HCT116 (cell line): ENCODE measurements at regions not wholly inside any gene's neighbourhood (a gene's known extent, or its start where the extent isn't known, plus 50 kb on each side); places are given as distances from the start of the nearest gene placed in this dataset.

Source experiments
- ATAC-seq: fragments of 200-7000 bp; cut with Tn5 transposase; 2 replicates; pipeline ENCODE4 v1.9.1; 2020; ENCODE audit warnings: mild to moderate bottlenecking, moderate library complexity
- BruUV-seq: library from RNA; stranded (reverse); fragments of 400-500 nt; replicated peaks from 2 replicates; lab custom pipeline; 2021; lab: Mats Ljungman, UMichigan
- CTCF ChIA-PET: fragments of 300-600 bp; sonication (Branson Sonifier 250); formaldehyde crosslinking; loops from one replicate; lab custom pipeline; 2021; ENCODE audit warnings: antibody characterized with exemption; lab: Charles Lee
- POLR2A ChIA-PET: fragments of 300-600, 350-600 bp; sonication (Branson Sonifier 250); formaldehyde crosslinking; loops from one replicate; lab custom pipeline; 2021; ENCODE audit warnings: antibody characterized with exemption; lab: Charles Lee
- RAD21 ChIA-PET, 2 experiments: fragments of 300-600 bp; sonication (Branson Sonifier 250); formaldehyde crosslinking; loops; one replicate each; lab custom pipeline; 2023; ENCODE audit warnings: low total read pairs in 2 of 2; ENCODE audit not compliant: uncharacterized antibody in 2 of 2, unreplicated experiment in 2 of 2, low non-redundant PET in 1 of 2; lab: Charles Lee
- DNase-seq: peaks from one replicate; pipeline ENCODE4 v3.0.0-alpha.2; 2010; ENCODE audit warnings: low read depth, low spot score
- H2AFZ ChIP-seq: fragments of 200-600 bp; shearing (Covaris generic), sonication (generic); 2 replicates; pipeline ENCODE4 v1.6.1; 2017; ENCODE audit warnings: low read depth, mixed run types, mixed read lengths, antibody characterized with exemption, low read length; ENCODE audit not compliant: poor library complexity, severe bottlenecking
- H3K27ac ChIP-seq: 2 replicates; pipeline ENCODE4 v1.5.1; 2012; ENCODE audit warnings: low read depth, low read length
- H3K27me3 ChIP-seq: fragments of 200-600 bp; sonication (generic); 2 replicates; pipeline ENCODE4 v1.6.1; 2016; ENCODE audit warnings: mixed run types, low read length, mixed read lengths; ENCODE audit not compliant: insufficient read depth
- H3K36me3 ChIP-seq, 2 experiments: fragments of 200-500 bp in 1 of 2; fragments of 200-600 bp in 1 of 2; sonication (Bioruptor generic) in 1 of 2; sonication (generic) in 1 of 2; 2 replicates each; pipeline versions ENCODE4 v1.5.1 to v1.6.1; 2014 to 2016; ENCODE audit warnings: low read length in 2 of 2, inconsistent platforms in 1 of 2, mixed read lengths in 1 of 2, mixed run types in 1 of 2; ENCODE audit not compliant: insufficient read depth in 2 of 2, control insufficient read depth in 1 of 2
- H3K4me1 ChIP-seq, 2 experiments: fragments of 200-600 bp in 1 of 2; sonication (generic) in 1 of 2; 2 replicates each; pipeline versions ENCODE4 v1.5.1 to v1.6.1; 2012 to 2017; ENCODE audit warnings: low read length in 2 of 2, inconsistent platforms in 1 of 2, mild to moderate bottlenecking in 1 of 2, mixed read lengths in 1 of 2, mixed run types in 1 of 2, moderate library complexity in 1 of 2; ENCODE audit not compliant: insufficient read depth in 2 of 2, control insufficient read depth in 1 of 2
- H3K4me2 ChIP-seq: fragments of 200-600 bp; sonication (generic); 2 replicates; pipeline ENCODE4 v1.6.1; 2017; ENCODE audit warnings: mixed run types, low read length, mixed read lengths
- H3K4me3 ChIP-seq, 2 experiments: fragments of 200-600 bp in 1 of 2; sonication (generic) in 1 of 2; replicated peaks in 1 of 2; 2 replicates each; pipeline ENCODE4 v1.5.1; 2011 to 2016; ENCODE audit warnings: low read length in 2 of 2, control low read depth in 1 of 2, low read depth in 1 of 2, mild to moderate bottlenecking in 1 of 2, mixed read lengths in 1 of 2, mixed run types in 1 of 2
- H3K79me2 ChIP-seq: fragments of 200-600 bp; sonication (generic); 2 replicates; pipeline ENCODE4 v1.6.1; 2017; ENCODE audit warnings: mild to moderate bottlenecking, mixed run types, low read length, moderate library complexity, mixed read lengths; ENCODE audit not compliant: insufficient read depth
- H3K9ac ChIP-seq: fragments of 200-600 bp; sonication (generic); 2 replicates; pipeline ENCODE4 v1.6.1; 2016; ENCODE audit warnings: low read length, mixed read lengths
- H3K9me2 ChIP-seq: fragments of 200-600 bp; sonication (generic), shearing (Covaris generic); 2 replicates; pipeline ENCODE4 v1.6.1; 2017; ENCODE audit warnings: mixed run types, mild to moderate bottlenecking, moderate library complexity; ENCODE audit not compliant: insufficient read depth
- H3K9me3 ChIP-seq, 2 experiments: fragments of 200-500 bp in 1 of 2; fragments of 200-600 bp in 1 of 2; sonication (Bioruptor generic) in 1 of 2; sonication (generic) in 1 of 2; 2 replicates each; pipeline ENCODE4 v1.6.1; 2014 to 2017; ENCODE audit warnings: low read length in 2 of 2, mixed read lengths in 2 of 2, inconsistent platforms in 1 of 2, low read depth in 1 of 2, mild to moderate bottlenecking in 1 of 2, mixed run types in 1 of 2, moderate library complexity in 1 of 2; ENCODE audit not compliant: control insufficient read depth in 1 of 2, insufficient read depth in 1 of 2
- H4K20me1 ChIP-seq: fragments of 200-600 bp; sonication (generic), shearing (Covaris generic); 2 replicates; pipeline ENCODE4 v1.6.1; 2017; ENCODE audit warnings: mixed run types, mild to moderate bottlenecking, moderate library complexity; ENCODE audit not compliant: insufficient read depth
- ATF3 ChIP-seq: IDR thresholded peaks from 2 replicates; pipeline ENCODE4 v1.6.1; 2012
- CBX3 ChIP-seq: IDR thresholded peaks from 2 replicates; pipeline ENCODE4 v1.6.1; 2012; ENCODE audit warnings: low read depth
- EZH2phosphoT487 ChIP-seq: fragments of 200-600 bp; IDR thresholded peaks from 2 replicates; pipeline ENCODE4 v1.6.1; 2018; ENCODE audit warnings: antibody characterized with exemption, borderline replicate concordance
- FOSL1 ChIP-seq: IDR thresholded peaks from 2 replicates; pipeline ENCODE4 v1.6.1; 2012; ENCODE audit warnings: low read depth
- JUND ChIP-seq: IDR thresholded peaks from 2 replicates; pipeline ENCODE4 v1.6.1; 2012
- REST ChIP-seq: IDR thresholded peaks from 2 replicates; pipeline ENCODE4 v1.6.1; 2012; ENCODE audit warnings: low read depth
- SRF ChIP-seq: IDR thresholded peaks from 2 replicates; pipeline ENCODE4 v1.6.1; 2012; ENCODE audit warnings: low read depth
- YY1 ChIP-seq: IDR thresholded peaks from 2 replicates; pipeline ENCODE4 v1.6.1; 2011; ENCODE audit warnings: low read length, low read depth, moderate library complexity, mild to moderate bottlenecking; ENCODE audit not compliant: insufficient replicate concordance; ENCODE audit errors: extremely low read depth
- ZBTB33 ChIP-seq: IDR thresholded peaks from 2 replicates; pipeline ENCODE4 v1.6.1; 2011; ENCODE audit warnings: mild to moderate bottlenecking, low read length, moderate library complexity; ENCODE audit not compliant: insufficient replicate concordance; ENCODE audit errors: extremely low read depth
- intact Hi-C: fragments of 100-400 bp; cut with micrococcal nuclease; formaldehyde crosslinking; loops from 2 replicates; pipeline ENCODE4 v1.10.0; 2022

GRCh38 chr6:169088762-169089161 is 164.9 kb downstream of the THBS2 start:
- Histone ChIP-seq H3K4me3 (no peak overlapping the region), H3K4me1 (peaks cover 0 to 12% of the 10 kb centered on the region in 2 experiments; a peak in 1 of 4 replicates), H3K27ac (no peak overlapping the region), H3K9ac (no peak overlapping the region), H3K9me3 (peaks cover 5 to 7% of the 10 kb centered on the region in 2 experiments; a peak in 2 of 4 replicates), H4K20me1 (no peaks in the 10 kb centered on the region), H3K27me3 (no peaks in the 10 kb centered on the region), H3K4me2 (no peak overlapping the region), H3K9me2 (no peaks in the 10 kb centered on the region), H3K36me3 (no peaks in the 10 kb centered on the region), H2AFZ (no peak overlapping the region), H3K79me2 (no peaks in the 10 kb centered on the region)
- BruUV-seq = no TSS peak
- POLR2A ChIA-PET = no interaction called here
- intact Hi-C loops = no loop called here
- ATAC-seq (no peak), DNase-seq (no peak)
- TF ChIP-seq REST = no peak
- CTCF ChIA-PET = no interaction called here
- RAD21 ChIA-PET = no interaction called here

GRCh38 chr6:169087443-169088041 is 166.1 kb downstream of the THBS2 start:
- H3K36me3 ChIP-seq = no peaks in the 10 kb centered on the region
- no peaks in the 10 kb centered on the region for H3K27me3 ChIP-seq
- DNase-seq = no peak
- intact Hi-C loops = no loop called here
- ChIA-PET CTCF (no interaction called here), RAD21 (no interaction called here), POLR2A (no interaction called here)
- H3K4me2 ChIP-seq = no peak overlapping the region
- no peak overlapping the region for H2AFZ ChIP-seq
- BruUV-seq = no TSS peak
- ATAC-seq = no peak
- H3K9ac ChIP-seq = no peak overlapping the region
- H3K4me3 ChIP-seq = no peak overlapping the region
- H4K20me1 ChIP-seq = no peaks in the 10 kb centered on the region
- peaks cover 0 to 12% of the 10 kb centered on the region in 2 experiments; a peak in 1 of 4 replicates for H3K4me1 ChIP-seq
- no peaks in the 10 kb centered on the region for H3K79me2 ChIP-seq
- peaks cover 5 to 7% of the 10 kb centered on the region in 2 experiments; a peak in 2 of 4 replicates for H3K9me3 ChIP-seq
- H3K27ac ChIP-seq = no peak overlapping the region
- H3K9me2 ChIP-seq = no peaks in the 10 kb centered on the region
- TF ChIP-seq REST = no peak
- TF ChIP-seq CBX3 = no peak
- no peak for TF ChIP-seq YY1
- TF ChIP-seq FOSL1 = no peak
- TF ChIP-seq SRF = no peak
- no peak for TF ChIP-seq EZH2phosphoT487
- no peak for TF ChIP-seq JUND
- TF ChIP-seq ATF3 = no peak
- TF ChIP-seq ZBTB33 = no peak
